GM11168 (cell line): ENCODE measurements at regions not wholly inside any gene's neighbourhood (a gene's known extent, or its start where the extent isn't known, plus 50 kb on each side); places are given as distances from the start of the nearest gene placed in this dataset.

Experiments
- in situ Hi-C: fragments of 300-500 bp; cut with MboI; formaldehyde crosslinking; loops from one replicate; pipeline ENCODE4 v1.12.0; 2022; ENCODE audit warnings: low sequenced_read_pairs; ENCODE audit not compliant: unreplicated experiment

DNA sequence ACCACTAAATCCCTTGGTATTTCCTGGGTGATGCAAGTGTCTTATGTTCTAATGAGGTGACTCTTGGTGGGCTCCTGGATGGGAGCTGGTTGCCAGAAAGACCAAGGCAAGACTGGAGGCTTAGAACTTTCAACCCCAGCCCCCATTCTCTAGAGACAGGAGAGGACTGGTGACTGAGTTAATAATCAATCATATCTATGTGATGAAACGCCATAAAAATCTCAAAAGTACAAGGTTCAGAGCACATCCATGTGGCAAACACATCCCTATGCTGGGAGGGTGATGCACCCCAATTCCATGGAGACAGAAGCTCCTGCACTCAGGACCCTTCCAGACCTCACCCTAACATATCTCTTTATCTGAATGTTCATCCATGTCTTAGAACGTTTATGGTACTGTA, 139.5 kb upstream of the LINC00305 start:
- in situ Hi-C loops, result no loop called here

DNA sequence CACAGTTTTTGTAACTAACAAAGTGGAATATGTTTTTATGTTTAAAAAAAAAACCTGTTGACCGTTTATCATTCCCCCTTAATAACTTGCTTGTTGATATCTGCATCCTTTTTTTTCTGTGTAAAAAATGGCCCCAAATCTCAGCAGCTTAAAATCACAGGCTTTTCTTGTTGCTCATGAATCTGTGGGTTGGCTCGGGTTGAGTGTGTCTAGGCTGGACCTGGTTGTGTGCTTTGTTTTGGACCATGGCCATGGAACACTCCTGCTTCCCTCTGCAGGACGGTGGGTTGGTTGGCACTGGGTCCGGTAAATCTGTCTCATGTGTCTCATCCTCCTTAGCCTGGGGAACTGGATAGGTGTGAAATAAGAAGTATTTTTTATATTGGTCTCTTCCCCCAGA, 139.0 kb upstream of the LINC00305 start:
- in situ Hi-C loops, result no loop called here

DNA sequence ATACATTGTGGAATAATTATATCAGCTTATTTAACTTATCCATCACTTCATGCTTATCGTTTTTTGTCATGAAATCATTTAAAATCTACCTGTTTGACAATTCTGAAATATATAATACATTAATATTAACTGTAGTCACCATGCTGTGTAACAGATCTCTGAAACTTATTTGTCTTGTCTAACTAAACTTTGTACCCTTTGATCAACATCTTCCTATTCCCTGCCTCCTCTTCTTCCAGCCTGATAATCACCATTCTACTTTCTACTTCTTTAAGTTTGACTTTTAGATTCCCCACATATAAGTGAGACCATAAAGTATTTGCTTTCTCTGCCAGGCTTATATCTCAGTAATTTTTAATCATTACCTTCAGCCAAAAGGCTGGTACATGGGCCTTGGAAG, 134.2 kb upstream of the LINC00305 start:
- in situ Hi-C loops, result no loop called here

DNA sequence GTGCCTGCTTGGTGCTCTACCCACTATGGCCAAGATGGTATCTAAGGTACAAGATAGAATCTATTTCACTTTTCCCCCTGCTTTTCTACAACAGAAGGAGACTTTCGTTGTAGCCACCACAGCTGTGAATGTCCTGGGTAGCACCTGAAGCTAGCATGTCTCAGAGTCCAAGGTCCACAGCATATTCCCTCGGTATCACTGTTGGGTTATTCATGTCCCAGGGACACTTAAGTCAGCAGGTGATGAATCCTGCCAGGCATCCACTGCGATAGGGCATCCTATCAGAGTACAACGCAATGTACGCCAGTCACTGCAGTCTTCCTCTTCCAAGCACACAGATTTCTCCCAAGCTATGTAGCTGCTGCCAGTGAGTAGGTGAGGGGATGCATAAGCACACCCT, 129.1 kb upstream of the LINC00305 start:
- in situ Hi-C loops, result no loop called here

DNA sequence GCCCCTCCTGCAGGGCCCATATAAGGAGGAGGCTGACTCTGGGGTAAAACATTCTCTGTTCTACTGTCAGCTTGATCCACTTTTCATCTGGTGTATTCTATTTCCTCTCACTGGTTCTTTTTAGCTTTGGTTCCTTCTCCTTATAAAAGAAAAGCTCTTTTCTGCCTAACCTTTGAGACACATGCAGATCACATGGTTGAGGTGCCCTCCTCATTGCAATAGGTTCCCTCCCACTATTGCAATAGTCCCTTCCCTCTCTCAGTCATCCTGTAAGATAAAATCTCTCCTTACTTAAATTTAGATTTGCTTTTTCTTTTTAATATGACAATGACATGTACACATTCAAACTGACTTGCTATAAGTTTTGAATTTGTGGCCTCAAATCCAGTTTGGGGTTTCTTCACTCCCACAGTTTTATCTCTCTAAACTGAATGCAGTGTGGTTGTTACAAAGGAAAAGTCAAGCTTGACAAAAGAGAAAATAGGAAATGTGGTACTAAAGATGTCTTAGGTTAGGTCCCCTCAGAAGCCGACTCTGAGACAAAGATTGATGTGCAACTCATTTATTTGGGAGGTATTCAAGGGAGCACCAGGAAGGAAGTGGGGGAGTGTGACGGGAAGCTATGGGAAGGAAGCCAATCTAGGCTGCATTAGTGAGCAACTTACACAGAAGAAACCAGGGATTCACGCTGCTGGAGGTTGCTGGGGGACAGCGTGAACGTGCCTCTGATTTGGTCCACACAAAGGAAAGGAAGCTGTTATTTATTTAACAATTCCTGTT, 127.6 kb upstream of the LINC00305 start:
- in situ Hi-C loops, result no loop called here

DNA sequence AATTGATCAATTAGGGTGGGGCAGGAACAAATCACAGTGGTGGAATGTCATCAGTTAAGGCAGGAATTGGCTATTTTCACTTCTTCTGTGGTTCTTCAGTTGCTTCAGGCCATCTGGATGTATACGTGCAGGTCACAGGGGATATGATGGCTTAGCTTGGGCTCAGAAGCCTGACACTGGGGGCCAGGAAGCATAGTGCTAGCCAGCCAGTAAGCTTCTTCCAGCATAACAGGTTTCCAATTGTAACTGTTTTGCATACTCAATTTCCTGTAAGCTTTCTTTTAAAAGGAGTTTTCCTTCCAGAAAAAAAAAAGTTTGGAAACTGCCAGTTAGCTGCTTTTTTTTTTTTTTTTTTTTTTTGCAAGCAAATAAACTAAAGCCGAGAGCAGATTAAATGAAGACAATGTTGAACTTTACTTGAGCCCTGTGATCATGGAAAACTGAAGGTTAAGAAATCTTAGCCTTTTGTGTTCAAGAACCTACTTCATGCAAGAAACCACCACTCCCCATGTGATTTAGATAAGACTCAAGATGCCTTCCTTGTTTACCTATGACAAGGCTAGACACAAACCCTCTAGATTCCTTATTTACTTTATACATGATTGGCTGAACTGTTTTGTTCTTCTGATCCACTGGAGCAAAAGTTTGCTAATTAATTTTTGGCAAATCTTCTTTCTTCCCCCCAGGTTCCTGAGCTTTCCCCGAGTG, 126.9 kb upstream of the LINC00305 start:
- in situ Hi-C loops, result no loop called here

DNA sequence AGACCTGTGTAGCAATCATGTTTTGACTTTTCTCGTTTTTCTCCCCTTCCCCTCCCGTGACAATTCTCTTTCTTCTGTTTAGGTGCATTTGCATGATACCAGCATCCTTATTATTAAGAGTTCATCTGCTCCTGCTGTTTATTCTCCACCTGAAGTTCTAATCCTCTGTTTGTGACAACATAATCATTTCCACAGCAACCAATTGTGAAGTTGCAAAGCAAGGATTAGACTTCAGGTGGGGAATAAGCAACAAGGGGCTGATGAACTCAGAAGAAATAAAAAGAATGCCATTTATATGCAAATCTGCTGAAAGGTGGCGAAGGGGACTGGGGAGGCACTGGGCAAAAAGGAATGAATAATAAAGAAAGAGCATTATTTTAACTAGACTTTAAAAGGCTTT, 124.8 kb upstream of the LINC00305 start:
- in situ Hi-C loops, result no loop called here

DNA sequence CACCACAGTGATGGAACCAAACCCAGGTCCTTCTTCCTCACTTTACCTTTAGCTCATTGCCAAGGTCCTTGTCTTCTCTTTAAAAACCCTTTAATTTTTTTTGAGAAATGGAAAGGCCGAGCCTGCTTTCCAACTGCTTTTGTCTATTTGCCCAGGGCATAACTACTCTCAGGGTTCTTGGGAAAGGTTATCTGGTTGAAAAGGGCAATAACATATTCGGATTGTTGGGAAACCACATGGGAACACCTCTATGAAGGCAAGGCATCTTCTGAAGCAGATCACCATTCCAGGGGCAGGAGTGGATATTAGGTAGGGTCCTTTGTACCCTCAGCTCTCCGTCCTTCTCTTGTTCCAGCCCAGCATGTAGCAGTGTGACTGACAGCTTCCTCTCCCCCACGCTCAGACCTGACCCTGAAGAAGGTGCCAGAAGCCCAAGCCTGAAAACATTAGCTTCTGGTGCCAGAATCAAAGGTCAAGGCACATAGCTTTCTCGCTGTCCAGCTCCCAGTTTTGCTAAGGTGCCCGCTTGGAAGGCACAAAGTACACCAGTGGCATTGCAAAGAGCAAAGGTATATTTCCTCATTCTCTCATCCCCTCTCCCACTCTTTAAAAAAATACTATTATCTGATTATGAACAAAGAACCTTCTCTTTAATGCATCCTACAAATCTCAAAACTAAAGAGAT, 123.2 kb upstream of the LINC00305 start:
- in situ Hi-C loops, result no loop called here

DNA sequence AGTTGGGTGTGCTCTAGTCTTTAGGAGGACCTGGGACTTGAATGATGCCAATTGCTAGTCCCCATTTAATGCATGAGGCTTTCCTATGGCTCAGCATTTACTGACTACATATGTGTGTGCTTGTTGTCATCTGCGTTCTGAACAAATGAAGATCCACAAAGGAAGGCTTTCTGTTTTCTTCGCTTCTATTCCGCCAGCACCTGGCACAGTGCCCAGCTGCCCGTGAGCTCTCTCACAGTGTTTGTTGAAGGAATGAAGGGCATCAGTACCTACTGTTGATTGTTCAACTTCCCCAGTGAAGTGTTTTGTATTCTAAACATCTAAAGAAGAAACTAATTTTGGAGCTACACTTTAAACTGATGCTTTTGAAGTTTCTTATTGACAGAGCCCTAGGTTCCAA, 122.4 kb upstream of the LINC00305 start:
- in situ Hi-C loops, result no loop called here

DNA sequence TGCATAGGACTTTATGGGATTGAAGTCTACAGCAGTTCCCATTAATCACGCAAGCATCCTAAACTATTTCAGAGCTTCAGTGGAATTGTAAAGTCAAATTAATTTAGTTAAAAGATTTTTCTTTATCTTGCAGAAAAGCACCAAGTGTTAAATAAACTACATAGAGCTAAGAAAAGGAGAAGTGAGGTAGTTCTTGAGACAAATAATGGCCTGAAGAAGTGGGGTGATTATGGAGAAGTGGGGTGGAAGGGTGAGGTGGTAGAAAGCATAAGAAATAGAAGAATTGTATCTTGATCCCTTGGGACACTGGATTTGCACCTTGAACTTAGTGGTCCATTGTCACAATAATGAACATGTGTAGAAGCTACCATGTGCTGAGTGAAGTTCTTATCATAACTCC, 121.7 kb upstream of the LINC00305 start:
- in situ Hi-C loops, result no loop called here

DNA sequence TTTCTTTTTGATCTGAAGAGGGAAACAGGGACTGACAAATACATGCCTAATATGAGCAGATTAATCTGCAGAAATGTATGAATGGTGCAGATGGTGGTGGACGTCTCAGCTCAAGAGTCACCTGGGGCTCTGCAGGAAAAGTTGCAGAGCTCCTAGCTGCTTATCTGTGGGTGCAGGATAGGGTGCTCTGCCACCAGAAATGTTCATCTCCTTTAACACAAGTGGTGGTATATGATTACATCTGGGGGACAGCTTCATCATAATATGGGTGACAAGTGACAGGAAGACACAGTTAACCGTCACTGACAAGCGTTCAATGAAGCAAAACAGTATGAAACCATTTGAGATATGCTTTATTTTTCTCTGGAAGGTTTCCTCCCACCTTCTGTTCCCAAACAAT, 121.2 kb upstream of the LINC00305 start:
- in situ Hi-C loops, result no loop called here

DNA sequence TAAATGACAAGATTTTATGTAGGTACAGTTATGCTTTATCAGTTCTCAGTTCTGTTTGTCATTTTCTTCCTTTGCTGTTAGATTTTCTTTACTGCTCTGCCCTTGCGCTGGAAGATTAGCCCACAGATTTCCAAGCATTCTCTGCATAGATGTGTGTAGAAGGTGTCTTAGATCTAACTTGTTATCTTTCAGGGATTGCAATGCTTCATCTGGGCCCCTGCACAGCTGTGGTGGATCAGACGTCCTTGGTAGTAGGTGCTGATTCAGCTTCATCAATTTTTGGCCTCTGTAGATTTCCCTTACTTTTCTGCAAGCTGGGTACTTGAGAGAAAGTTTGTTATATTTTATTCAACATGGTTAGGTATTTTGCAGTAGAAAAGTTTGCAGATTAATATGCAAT, 115.3 kb upstream of the LINC00305 start:
- in situ Hi-C loops, result no loop called here

DNA sequence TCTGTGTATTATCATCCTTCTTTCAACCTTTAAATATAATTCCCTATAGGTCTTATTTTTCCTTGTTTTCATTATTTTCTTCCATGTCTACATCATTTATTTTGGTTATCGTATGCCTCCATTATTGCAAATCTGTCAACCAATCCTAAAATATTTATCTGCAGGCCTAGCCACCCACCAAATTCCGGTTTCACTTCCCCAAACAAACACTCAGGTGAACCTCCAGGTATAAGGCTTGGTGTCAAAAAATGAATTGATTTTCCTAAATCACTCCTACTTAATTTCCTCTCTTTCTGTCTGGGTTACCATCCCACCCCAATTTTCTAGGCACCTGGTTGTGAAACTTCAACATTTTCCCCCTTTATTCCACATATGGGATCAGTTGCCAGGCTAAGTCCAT, 111.9 kb upstream of the LINC00305 start:
- in situ Hi-C loops, result no loop called here

DNA sequence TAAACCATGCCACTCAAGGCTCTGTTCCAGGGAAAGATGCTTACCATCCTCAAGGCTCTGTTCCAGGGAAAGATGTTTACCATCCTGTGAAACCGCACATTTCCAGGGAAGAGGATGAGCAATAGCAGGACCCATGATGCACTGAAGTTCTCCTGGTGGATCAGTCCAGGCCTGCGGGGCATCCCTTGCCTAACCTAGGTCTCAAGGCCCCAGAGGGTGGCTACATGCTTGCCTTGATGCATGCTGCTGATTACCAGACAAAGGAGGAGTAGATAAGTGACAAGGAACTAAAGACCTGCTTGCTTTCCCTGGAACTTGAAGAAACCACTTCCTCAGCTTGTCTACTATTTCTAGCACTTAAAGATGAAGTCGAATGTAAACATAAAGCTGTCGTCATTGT, 111.0 kb upstream of the LINC00305 start:
- in situ Hi-C loops, result no loop called here

DNA sequence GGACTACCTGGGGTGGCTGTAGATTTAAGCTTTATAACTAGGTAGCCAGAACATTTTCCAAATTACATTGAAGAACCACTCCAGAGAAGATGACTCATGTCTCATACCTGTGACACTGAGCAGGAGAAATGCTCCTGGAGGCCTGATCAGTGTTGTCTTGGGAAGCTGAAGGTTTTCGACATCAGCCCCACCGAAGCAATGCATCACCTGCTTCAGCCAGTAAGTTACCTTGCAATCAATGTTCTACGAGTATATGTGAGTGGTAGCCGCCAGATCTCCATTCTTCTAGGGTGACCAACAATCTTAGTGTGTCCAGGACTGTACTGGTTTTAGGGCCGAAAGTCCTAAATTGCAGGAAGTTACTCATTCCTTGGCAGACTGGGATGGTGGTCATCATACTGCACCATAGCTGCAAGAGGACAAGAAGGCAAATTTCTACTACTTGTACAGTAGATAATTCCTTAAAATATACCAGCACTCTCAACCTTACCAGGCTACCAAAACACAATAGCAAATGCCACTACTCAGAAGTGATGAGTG, 109.3 kb upstream of the LINC00305 start:
- in situ Hi-C loops, result no loop called here

DNA sequence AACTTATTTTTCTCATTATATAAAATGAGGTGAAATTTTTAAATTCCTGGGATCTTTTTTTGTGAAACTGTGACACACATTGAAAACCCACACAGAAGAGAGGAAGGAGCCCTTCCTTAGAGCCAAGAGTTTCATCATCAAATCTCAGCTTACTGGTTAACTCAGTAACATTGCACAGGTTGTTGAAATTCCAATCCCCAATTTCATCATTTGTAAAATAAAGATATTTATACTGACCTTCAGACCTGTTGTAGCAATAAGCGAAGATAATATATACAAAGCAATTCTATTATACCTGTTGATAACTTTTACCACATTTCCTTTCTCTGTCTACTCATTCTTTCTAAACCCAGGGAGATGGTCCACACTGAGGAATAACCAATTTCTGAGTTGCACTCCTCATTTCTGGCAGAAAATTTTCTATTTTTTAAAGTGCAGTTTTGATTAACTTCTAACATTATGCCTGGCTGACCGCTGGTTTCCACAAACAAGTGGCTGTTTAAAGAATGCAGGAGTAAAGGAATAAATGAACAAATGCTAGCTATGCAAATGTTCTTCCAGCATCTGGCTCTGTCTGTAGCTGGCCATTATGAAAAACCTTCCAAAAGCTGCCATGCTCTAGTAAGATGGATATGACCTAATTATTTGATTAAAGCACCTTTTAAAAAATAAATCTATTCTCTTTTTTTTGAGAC, 105.7 kb upstream of the LINC00305 start:
- in situ Hi-C loops, result no loop called here

DNA sequence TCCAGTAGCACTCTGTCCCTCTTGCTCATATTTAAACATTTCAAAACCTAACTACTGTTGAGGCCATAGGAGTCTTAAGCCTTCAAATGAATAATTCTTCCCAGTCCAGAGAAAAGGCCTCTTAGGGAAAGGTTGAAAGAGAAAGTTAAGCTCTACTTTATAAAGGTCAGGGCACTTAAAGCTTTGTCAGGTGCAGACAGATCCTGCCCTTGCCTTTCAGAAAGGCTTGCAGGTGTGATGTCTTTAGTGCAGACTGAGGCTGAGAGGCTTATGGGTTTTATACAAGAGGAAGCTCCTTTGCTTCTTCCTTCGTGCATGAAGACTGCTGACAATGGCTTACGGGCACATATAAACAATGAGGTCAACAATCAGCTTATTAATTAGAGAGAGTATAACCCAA, 105.0 kb upstream of the LINC00305 start:
- in situ Hi-C loops, result no loop called here

DNA sequence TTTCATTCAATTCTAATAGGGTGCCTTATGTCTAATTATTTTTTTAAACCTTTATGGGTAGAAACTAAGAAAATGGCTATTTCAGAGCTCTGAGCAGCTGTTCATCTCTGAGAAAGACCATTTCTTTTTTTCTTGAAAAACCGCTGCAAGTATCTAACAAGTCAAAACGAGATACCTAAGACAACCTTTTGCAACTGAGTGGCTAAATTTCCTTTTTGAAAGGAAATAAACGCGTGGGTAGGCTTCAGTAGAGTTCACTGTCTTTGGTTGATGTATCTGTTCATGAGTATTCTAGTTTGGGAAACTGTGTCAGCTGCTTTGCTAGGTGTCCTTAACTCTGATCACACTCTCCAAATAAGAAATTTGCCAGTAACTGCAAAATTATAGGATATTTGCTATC, 104.3 kb upstream of the LINC00305 start:
- in situ Hi-C loops, result no loop called here

DNA sequence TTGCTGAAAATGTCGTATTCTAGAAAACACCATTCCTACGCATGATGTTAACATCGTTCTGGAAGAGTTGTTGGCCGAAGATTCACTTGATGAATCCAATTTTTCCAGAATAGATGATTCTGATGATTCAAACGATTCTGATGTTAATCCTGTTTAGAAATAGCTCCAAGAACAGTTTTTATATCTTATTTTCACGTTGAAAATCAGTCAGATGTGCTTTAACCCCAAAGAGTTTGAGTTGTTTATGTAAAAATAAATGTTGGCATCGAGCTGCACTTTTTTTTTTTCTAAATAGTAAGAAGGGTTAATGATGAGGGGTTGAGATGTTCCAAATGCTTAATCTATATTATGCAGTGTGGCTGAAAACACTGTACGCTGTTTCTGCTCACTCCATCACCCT, 99.9 kb upstream of the LINC00305 start:
- in situ Hi-C loops, result no loop called here

DNA sequence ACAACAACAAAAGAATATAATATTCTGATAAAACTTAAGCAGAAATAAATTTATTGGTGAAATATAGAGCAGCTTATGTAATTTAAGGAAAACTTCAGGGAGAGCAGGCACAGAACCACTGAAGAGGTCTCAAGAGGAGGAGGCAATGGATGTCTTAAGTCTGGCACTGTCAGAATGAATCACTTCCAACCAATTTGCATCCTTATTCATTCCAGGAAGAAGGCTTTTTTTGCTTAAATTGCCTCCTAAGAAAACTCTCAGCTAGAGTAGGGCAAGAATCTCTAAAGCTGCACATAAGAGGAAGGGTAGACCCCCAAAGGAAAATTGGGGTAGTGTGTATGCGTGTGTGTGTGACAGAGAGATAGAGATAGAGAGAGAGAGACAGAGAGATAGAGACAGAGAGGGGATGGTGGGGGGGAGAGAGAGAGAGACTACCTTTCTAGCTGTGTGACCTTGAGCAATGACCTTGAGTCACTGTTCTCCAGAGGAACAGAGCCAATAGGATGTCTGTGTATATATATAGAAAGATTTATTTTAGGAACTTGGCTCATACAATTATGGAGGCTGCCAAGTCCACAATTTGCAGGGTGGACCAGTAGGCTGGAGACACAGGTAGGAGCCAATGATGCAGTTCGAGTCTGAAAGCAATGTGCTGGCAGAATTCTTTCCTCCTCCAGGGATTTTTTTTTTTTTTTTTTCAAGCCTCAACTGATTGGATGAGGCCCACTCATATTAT, 96.4 kb upstream of the LINC00305 start:
- in situ Hi-C loops, result no loop called here
